ENCODE measurements at regions not wholly inside any gene's neighbourhood (a gene's known extent, or its start where the extent isn't known, plus 50 kb on each side); places are given as distances from the start of the nearest gene placed in this dataset.

DNA sequence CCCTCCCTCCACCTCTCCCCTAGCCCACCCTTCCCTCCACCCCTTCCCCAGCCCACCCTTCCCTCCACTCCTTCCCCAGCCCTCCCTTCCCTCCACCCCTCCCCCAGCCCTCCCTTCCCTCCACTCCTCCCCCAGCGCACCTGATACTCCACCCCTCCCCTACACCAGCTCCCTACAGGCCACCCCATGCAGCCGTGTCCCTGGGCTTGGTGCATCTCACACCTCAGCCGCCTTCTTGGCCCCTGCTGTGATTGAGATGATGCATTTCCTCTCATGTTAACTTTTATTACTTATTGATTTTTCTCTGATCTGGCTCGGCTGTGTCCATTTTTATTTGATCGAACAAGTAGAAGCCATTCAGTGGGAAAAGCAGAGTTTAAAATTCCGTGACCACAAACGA, 243.8 kb downstream of the MATN1 start:
- no peaks in the 10 kb centered on the region for H3K27me3 Mint-ChIP-seq (ENCODE audit: low read depth)
- no peak overlapping the region for H3K4me3 Mint-ChIP-seq
- no peak for DNase-seq (ENCODE audit: low spot score)
- H3K4me1 Mint-ChIP-seq (ENCODE audit: low read depth), result no peaks in the 10 kb centered on the region
- peaks cover 14% of the 10 kb centered on the region for H3K9me3 Mint-ChIP-seq
- no peaks in the 10 kb centered on the region for H3K36me3 Mint-ChIP-seq (ENCODE audit: low read depth)
- no peak overlapping the region for H3K27ac Mint-ChIP-seq

DNA sequence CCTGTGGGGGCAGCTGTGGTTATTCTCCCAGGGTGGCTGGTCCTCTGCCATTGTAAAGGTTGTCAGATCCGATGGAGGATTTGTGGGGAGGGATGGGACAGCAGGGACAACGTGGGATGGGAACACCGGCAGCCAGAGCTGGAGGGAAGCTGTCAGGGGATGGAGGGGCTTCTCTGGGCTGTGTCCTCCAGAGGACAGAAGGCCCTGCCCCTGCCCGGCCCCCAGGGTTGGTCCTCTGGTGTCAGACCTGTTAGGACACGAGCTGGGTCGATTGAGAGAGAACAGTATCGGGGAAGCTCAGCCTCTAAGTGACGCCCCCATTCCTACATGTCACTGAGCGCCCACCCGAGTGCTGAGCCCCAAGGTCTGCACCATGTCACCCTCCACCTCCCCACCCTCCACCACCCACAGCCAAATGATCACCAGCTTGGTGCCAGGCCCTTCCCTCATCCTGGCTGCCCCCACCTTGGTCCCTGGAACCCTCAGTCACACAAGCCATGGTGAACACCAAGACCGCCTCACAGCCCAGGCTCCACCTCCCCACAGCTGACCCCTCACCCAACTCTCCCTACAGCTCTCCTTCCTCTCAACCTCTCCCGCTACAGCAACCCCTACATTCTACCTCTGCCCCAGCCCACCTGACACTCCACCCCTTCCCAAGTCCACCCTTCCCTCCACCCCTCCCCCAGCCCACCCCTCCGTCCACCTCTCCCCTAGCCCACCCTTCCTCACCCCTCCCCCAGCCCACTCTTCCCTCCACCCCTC, 244.4 kb downstream of the MATN1 start:
- DNase-seq (ENCODE audit: low spot score), result no peak
- Mint-ChIP-seq H3K27ac (no peak overlapping the region), H3K9me3 (peaks cover 14% of the 10 kb centered on the region), H3K4me1 (ENCODE audit: low read depth) (no peaks in the 10 kb centered on the region), H3K4me3 (no peak overlapping the region), H3K27me3 (ENCODE audit: low read depth) (no peaks in the 10 kb centered on the region), H3K36me3 (ENCODE audit: low read depth) (no peaks in the 10 kb centered on the region)

DNA sequence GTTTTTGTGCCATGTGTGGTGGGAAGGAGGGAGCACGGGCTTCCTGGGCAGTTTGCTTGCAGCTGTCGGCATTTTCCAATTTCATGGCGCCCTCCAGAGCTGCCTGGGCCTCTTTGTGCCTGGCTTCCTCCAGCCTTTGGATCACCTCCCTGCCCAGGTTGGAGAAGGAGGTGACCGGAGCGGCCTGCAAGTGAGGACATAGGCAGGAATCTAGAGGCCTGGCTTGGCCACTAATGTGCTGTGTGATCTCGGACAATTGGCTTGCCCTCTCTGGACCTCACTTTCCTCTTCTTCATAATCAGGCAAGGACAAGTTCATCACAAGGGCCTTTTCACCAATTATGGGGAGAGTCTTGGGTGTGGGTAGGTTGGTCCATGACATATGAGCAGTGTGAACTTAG, 245.1 kb downstream of the MATN1 start:
- DNase-seq (ENCODE audit: low spot score), result no peak
- H3K27me3 Mint-ChIP-seq (ENCODE audit: low read depth), result no peaks in the 10 kb centered on the region
- H3K36me3 Mint-ChIP-seq (ENCODE audit: low read depth), result no peaks in the 10 kb centered on the region
- no peak overlapping the region for H3K4me3 Mint-ChIP-seq
- H3K4me1 Mint-ChIP-seq (ENCODE audit: low read depth), result no peaks in the 10 kb centered on the region
- H3K27ac Mint-ChIP-seq, result no peak overlapping the region
- H3K9me3 Mint-ChIP-seq, result peaks cover 14% of the 10 kb centered on the region

DNA sequence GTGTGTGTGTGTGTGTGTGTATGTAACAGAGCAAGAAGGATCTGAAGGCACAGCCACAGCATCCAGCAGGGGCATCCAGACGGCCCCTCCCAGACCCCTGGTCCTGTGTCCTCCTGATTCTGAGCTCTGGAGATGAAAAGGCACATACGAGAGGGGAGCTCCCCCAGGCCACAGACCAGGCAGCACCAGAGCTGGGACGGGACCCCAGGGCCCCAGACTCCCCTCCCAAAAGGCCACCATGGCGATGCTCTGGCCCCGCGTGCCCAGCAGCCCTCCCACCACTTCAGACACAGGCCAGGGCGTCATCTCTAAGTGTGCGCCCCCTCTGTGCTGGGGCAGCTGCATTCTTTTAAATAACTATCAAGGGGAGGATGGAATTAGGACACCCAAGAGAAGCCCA, 245.8 kb downstream of the MATN1 start:
- Mint-ChIP-seq H3K27me3 (ENCODE audit: low read depth) (no peaks in the 10 kb centered on the region), H3K9me3 (peaks cover 11% of the 10 kb centered on the region), H3K36me3 (ENCODE audit: low read depth) (no peaks in the 10 kb centered on the region), H3K4me3 (no peak overlapping the region), H3K27ac (no peak overlapping the region), H3K4me1 (ENCODE audit: low read depth) (no peaks in the 10 kb centered on the region)
- DNase-seq (ENCODE audit: low spot score), result no peak

- Mint-ChIP-seq H3K36me3 (ENCODE audit: low read depth) (no peaks in the 10 kb centered on the region), H3K4me3 (no peak overlapping the region), H3K4me1 (ENCODE audit: low read depth) (no peaks in the 10 kb centered on the region), H3K9me3 (peaks cover 9% of the 10 kb centered on the region), H3K27me3 (ENCODE audit: low read depth) (no peaks in the 10 kb centered on the region), H3K27ac (no peak overlapping the region)
- DNase-seq (ENCODE audit: low spot score), result no peak
Measured at GRCh38 chr1:30476911-30477459, 246.4 kb downstream of the MATN1 start.

GRCh38 chr1:30476476-30476875, 246.9 kb downstream of the MATN1 start:
- H3K4me3 Mint-ChIP-seq, result no peak overlapping the region
- no peak for DNase-seq (ENCODE audit: low spot score)
- peaks cover 4% of the 10 kb centered on the region for H3K9me3 Mint-ChIP-seq
- no peaks in the 10 kb centered on the region for H3K4me1 Mint-ChIP-seq (ENCODE audit: low read depth)
- no peaks in the 10 kb centered on the region for H3K36me3 Mint-ChIP-seq (ENCODE audit: low read depth)
- no peaks in the 10 kb centered on the region for H3K27me3 Mint-ChIP-seq (ENCODE audit: low read depth)
- no peak overlapping the region for H3K27ac Mint-ChIP-seq

- H3K27ac Mint-ChIP-seq, result no peak overlapping the region
- no peaks in the 10 kb centered on the region for H3K4me1 Mint-ChIP-seq (ENCODE audit: low read depth)
Measured at GRCh38 chr1:30475966-30476365, 247.4 kb downstream of the MATN1 start.

DNA sequence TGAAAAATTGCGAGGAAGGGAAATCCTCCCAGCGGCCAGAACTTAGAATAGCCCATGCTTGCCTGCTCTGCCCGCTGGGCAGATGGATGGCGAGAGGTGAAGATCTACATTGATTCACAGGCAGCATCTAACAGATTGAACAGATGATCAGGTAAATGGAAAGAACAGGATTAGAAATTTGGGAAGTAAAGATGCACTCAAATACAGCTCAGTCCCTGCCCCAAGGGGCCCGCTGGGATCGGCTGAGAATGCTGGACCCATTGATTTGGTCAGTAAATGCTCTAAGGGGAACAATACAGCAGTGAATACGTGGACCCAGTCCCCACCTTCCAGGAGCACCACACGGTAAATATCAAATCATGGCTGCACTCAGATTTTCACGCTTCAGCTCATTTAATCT, 248.2 kb downstream of the MATN1 start:
- Mint-ChIP-seq H3K4me3 (no peak overlapping the region), H3K27me3 (ENCODE audit: low read depth) (no peaks in the 10 kb centered on the region), H3K4me1 (ENCODE audit: low read depth) (no peaks in the 10 kb centered on the region), H3K36me3 (ENCODE audit: low read depth) (no peaks in the 10 kb centered on the region), H3K9me3 (no peaks in the 10 kb centered on the region), H3K27ac (no peak overlapping the region)
- DNase-seq (ENCODE audit: low spot score), result no peak

More at GRCh38 chr1:30475966-30476365, 247.4 kb downstream of the MATN1 start:
- peaks cover 4% of the 10 kb centered on the region for H3K9me3 Mint-ChIP-seq
- H3K36me3 Mint-ChIP-seq (ENCODE audit: low read depth), result no peaks in the 10 kb centered on the region
- H3K4me3 Mint-ChIP-seq, result no peak overlapping the region
- no peaks in the 10 kb centered on the region for H3K27me3 Mint-ChIP-seq (ENCODE audit: low read depth)
- no peak for DNase-seq (ENCODE audit: low spot score)

- Mint-ChIP-seq H3K4me3 (no peak overlapping the region), H3K27ac (no peak overlapping the region), H3K36me3 (ENCODE audit: low read depth) (no peaks in the 10 kb centered on the region), H3K9me3 (no peaks in the 10 kb centered on the region), H3K4me1 (ENCODE audit: low read depth) (no peaks in the 10 kb centered on the region), H3K27me3 (ENCODE audit: low read depth) (no peaks in the 10 kb centered on the region)
- DNase-seq (ENCODE audit: low spot score), result no peak
Measured at GRCh38 chr1:30474818-30475200, 248.6 kb downstream of the MATN1 start.

DNA sequence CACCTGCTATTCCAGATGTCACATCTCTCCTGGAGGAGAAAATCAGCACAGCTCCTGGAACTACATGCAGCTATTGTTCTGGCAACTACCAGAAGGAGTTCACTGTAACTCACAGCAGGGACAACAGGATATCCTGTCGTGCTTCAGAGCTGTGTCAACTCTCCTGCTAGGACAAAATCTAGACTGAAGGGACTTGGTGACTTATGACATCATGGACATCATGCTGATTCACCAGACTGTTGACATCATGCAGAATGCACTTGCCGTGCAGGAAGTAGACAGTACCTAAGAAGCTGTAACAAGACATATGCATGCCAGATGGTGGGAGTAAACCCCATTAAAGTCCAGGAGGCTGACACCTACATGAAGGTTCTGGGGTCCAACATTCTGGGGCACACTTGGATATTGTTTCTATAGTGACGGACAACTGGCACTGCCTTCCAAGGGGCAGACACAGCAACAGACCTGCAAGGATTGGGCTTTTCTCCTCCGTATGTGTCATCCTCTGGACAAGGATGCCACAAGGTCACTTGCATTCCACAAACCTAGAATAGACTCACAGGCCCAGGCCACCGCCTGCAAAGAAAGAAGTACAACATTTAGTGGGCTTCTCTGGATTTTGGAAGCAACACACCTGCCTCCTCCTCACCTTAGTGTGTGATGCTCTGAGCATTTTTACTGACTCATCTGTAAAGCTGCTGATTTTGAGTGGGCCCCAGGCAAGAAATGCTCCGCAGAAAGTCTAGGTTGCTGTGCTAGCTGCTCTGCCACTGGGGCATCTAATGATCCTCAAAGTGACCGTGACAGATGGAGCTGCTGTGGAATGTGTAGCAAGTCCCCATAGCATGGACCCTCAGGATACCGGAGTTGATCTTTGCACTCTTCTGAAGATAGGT, 249.2 kb downstream of the MATN1 start:
- DNase-seq (ENCODE audit: low spot score), result no peak
- Mint-ChIP-seq H3K36me3 (ENCODE audit: low read depth) (no peaks in the 10 kb centered on the region), H3K4me1 (ENCODE audit: low read depth) (no peaks in the 10 kb centered on the region), H3K27ac (no peak overlapping the region), H3K9me3 (no peaks in the 10 kb centered on the region), H3K27me3 (ENCODE audit: low read depth) (no peaks in the 10 kb centered on the region), H3K4me3 (no peak overlapping the region)

GRCh38 chr1:30472526-30472925, 250.9 kb downstream of the MATN1 start:
- H3K36me3 Mint-ChIP-seq (ENCODE audit: low read depth), result no peaks in the 10 kb centered on the region
- H3K27ac Mint-ChIP-seq, result no peak overlapping the region
- H3K4me3 Mint-ChIP-seq, result no peak overlapping the region
- DNase-seq (ENCODE audit: low spot score), result no peak
- no peaks in the 10 kb centered on the region for H3K4me1 Mint-ChIP-seq (ENCODE audit: low read depth)
- H3K27me3 Mint-ChIP-seq (ENCODE audit: low read depth), result no peaks in the 10 kb centered on the region
- no peaks in the 10 kb centered on the region for H3K9me3 Mint-ChIP-seq

DNA sequence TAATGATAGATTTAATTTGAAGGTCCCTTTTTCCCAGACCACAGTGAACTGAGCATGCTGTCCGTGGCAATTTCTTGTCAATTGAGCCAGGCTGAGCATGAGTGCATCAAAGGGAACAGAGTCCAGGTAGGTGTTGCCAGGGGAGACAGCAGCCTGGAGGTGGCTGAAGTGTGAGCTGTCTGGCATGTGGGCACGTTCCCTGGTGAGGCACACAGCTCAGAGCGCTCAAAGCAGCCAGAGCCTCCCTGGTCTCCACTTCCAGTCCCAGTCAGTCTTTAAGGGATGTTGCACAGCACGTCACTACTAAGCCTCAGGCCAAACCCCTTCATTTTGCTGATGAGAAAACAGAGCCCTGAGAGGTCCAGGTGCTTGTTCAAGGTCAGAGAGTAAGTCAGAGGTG, 251.4 kb downstream of the MATN1 start:
- Mint-ChIP-seq H3K4me1 (ENCODE audit: low read depth) (no peaks in the 10 kb centered on the region), H3K36me3 (ENCODE audit: low read depth) (no peaks in the 10 kb centered on the region), H3K27ac (no peak overlapping the region), H3K9me3 (no peaks in the 10 kb centered on the region), H3K4me3 (no peak overlapping the region), H3K27me3 (ENCODE audit: low read depth) (no peaks in the 10 kb centered on the region)
- DNase-seq (ENCODE audit: low spot score), result no peak

DNA sequence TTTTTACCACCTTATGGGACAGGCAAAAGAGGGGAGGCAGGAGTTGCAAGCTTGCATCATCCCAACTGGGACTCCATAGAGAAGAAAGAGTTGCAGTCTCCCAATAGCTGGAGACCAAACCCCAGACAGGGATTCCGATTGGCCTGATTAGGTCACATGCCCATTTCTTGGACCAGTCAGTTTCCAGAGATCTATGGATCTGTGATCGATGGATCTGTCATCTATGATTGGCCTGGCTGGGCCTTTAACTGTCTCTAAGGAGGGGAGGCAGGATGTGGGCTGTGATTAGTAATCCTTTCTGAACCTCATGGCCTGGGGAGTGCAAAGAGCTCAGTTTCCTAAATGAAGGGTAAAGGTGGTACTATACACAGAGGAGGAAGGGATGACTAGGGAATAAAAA, 252.1 kb downstream of the MATN1 start:
- no peaks in the 10 kb centered on the region for H3K36me3 Mint-ChIP-seq (ENCODE audit: low read depth)
- no peak for DNase-seq (ENCODE audit: low spot score)
- H3K27ac Mint-ChIP-seq, result no peak overlapping the region
- H3K9me3 Mint-ChIP-seq, result no peaks in the 10 kb centered on the region
- H3K4me1 Mint-ChIP-seq (ENCODE audit: low read depth), result no peaks in the 10 kb centered on the region
- no peaks in the 10 kb centered on the region for H3K27me3 Mint-ChIP-seq (ENCODE audit: low read depth)
- no peak overlapping the region for H3K4me3 Mint-ChIP-seq

DNA sequence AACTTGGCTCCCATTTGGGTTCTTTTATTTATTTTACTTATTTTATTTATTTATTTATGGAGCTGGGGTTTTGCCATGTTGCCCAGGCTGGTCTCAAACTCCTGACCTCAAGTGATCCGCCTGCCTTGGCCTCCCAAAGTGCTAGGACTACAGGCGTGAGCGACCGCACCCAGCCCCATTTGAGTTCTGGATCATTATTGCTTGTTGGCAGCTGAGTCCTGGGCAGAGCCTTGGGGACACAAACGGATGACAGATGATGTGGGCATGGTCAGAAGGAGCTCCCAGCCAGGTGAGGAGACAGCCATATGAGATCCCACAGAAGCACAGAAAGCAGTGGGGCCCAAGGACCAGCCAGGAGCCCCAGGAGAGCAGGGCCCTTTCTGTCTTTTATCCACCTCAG, 254.0 kb downstream of the MATN1 start:
- Mint-ChIP-seq H3K27me3 (ENCODE audit: low read depth) (no peaks in the 10 kb centered on the region), H3K4me3 (no peak overlapping the region), H3K9me3 (no peaks in the 10 kb centered on the region), H3K36me3 (ENCODE audit: low read depth) (no peaks in the 10 kb centered on the region), H3K4me1 (ENCODE audit: low read depth) (no peaks in the 10 kb centered on the region), H3K27ac (no peak overlapping the region)
- DNase-seq (ENCODE audit: low spot score), result no peak
